HG03571 (cell line): ENCODE measurements at regions not wholly inside any gene's neighbourhood (a gene's known extent, or its start where the extent isn't known, plus 50 kb on each side); places are given as distances from the start of the nearest gene placed in this dataset.
"Not testable (repeated sequence)": the region's sequence is repeated elsewhere in the genome, so short reads cannot be mapped to it uniquely, and the experiment has no call there.

ENCODE experiments used
- ATAC-seq: cut with Tn5 transposase; IDR thresholded peaks from one replicate; pipeline ENCODE4 v1.9.1; 2021; ENCODE audit not compliant: unreplicated experiment

DNA sequence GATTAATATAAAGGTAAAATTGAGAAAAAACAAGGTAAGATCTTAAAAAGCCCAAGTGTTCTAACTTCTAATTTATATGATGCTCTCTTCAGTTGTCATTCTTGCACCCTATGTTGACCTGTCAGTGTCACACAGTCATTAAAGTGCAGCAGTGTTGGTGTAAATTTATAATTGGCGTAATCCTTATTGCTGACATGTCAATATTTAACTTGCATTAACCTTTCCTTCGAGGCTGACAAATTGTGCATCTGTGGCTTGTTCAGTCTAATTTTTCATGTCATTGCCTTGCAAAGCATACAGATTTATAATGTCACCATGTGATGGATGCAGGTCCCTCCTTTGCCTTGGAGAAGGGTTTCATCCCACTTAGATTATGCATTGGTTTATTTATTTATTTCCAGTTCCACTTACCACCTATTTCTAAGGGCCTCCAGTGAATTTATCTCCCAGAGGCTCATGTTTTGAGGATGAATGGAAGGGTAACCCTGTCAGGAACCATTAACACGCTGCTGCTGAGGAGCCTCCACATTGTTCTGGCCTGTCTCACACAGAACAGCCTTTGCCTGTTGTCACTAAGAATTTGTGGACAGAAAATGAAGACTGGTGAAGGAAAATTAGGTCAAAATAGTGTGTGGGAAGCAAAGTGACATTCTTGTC lies 1098.5 kb upstream of the LCORL start:
- no peak for ATAC-seq

DNA sequence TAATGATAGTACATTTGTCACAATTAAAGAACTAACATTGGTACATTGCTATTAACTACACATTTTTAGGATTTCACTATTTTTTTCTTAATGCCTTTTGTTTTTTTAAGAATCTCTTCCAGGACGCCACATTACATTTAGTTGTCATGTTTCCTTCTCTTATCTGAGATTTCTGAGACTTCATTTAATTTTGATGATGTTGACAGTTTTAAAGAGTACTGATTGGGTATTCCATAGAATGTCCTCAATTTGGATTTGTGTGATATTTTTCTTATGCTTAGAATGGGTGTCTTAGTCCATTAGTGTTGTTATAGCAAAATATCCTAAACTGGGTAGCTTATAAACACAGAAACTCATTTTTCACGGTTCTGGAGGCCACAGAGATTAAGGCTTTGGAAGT lies 1095.5 kb upstream of the LCORL start:
- ATAC-seq = no peak

DNA sequence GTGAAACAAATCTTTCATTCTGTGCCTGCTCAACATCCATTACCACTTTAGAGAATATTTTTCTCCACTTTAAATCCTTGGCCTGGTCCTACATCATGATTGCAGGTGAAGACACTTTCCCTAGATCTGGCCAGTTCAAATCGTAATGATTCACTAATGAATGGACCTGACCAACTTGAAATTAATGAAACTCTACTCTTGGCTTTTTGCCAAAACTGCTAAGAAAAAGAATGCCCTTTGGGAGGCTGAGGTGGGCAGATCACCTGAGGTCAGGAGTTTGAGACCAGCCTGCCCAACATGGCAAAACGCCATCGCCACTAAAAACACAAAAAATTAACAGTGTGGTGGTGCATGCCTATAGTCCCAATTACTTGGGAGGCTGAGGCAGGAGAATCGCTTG lies 1082.6 kb upstream of the LCORL start:
- no peak for ATAC-seq

DNA sequence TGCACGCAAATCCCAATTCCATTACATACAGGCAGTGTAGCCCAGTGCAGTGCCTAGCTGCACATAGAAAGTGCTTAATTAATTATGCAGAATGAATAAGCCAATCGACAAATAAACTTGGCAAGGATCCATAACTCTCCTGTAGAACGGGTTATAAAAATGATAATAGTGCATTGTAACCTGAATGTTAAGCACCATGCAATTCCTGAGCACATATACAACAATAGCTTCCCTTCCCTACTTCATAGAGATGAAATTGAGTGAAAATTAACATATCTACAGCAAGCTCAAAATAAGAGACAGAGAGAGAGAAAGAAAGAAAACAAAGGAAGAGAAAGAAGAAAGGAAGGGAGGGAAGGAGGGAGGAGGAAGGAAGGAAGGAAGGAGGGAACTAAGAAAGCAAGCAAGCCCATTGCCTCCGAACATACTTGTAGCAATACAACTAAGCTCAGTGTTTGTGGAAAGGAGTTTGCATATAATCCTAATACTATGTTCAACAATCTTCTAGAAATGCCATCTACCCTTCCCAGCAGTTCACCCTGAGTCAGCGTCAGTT lies 1074.0 kb upstream of the LCORL start:
- no peak for ATAC-seq

DNA sequence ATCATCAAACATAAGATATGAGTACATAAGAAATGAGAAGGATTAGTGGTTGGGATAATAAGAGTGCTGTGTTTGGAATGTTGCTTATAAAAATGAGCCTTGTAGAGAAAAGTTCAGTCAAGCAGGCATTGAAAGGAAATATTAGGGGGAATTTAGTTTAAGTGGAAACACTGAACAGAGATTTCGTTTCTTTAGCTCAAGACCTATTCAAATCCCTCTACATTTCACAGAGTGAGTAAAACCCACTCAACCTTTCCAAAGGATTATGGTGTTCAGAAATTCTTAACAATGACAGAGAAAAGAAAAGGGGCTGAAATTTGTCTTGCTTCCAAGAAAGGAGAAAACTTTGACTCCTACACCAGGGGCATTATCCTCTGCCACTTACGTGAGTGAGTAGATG lies 1072.4 kb upstream of the LCORL start:
- ATAC-seq = no peak

DNA sequence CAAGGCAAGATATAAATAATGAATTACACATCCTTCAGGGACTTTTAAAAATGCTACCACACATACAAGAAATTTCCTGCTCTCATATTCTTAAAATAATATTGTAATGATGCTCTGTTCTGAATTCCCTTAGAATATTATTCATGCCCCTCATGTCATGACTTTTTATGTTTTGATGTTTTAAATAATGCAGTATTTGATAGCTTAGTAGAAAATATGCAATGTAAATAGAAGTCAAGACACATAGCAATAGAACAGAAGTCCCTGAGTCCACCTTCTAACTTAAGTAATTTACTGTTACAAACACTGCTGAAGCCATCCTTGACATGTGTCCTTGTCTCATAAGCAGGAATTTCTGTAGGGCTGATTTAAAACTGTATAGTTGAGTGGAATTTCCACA lies 1071.2 kb upstream of the LCORL start:
- ATAC-seq = no peak

DNA sequence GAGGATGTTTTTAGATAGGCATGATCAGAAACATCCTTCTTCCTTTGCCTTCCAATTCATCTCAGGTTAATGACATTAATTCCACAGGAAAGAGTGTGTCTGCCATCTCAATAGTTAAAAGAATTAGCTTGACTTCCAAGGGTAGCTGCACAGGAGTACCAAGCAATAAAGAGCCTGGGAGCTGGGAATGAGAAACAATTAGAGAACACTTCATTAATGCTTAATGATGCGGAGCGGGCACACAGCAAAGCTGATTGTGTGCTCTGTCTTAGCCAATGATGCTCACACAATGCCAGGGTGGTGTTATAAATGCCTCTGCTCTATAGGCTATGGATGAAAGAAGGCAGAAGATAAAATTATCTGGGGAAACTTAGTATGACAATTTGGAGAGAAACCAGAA lies 1052.5 kb upstream of the LCORL start:
- no peak for ATAC-seq

DNA sequence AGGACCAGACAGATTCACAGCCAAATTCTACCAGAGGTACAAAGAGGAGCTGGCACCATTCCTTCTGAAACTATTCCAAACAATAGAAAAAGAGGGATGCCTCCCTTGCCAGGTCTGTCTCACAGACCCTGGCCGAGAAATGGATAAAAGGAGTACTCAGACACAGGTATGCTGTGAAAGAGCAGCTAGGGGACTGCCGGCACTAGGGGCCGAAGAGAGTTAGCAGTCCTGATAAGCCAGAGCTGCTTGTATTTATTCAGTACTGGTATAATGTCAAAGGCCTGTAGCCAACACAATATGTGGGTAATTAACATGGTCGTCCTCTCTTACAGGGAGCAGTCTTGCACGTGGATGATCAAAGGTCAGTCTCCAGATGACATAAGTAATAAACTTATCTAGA lies 1042.1 kb upstream of the LCORL start:
- ATAC-seq = no peak

DNA sequence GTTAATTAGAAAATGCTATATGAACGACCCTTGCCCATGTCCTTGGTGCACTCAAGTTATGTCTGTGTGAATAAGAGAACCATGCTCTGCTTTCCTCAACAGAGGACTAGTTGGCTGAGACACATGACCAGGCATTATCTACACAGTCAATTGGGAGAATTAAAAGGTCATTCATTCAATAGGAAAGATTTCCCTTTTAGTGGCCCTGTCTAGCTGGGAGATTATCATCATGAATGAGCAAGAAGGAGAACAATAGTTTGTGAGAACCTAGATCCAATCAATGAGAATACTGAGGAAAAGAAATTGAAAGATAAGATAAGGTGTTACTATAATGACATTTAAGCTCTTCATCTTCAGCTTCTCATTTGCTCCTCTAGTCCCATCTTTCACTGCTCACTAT lies 1033.4 kb upstream of the LCORL start:
- no peak for ATAC-seq

DNA sequence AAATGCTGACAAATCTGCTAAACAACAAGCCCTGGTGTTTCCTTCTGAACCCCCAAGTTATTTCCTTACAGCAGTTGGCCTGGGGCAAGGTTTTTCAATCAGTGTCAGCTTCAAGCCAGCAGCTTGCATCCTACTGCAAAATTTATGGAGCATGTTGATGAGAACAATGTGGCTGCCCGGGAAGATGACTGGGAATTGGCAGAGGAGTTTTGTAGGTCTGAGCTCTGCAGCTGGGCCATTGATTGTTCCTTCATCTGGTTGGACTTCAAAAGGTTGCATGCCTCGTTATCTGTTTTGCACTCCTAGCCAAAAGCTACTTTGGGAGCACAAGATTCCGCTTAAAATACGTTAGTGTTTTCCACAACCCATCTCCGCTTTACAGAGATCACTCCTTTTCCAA lies 1030.3 kb upstream of the LCORL start:
- ATAC-seq = no peak

DNA sequence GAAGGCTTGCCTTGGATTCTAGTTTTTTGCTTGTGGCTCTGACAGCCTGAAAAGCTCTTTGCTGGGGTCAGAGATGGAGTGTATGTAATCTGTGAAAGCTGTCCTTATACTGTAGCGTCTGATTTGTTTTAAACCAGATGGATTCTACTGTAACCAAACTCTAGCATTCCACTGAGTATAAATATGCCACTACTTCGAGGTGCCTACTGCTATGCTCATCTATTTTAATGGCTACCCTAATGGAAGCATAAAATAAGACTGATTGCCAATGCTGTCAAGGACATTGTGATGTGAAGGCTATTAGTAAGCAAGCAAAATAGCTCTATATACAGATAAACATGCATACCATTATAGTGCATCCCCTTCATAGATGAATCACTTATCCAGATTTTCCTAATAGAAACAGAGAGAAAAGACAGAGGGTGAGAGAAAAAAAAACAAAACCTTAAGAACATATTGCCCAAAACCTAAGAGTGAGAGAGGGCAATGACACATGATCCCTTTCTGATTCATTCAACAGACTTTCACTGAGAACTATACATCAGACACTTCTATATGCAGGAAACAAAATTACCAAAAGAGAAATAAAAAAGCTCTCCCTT lies 1025.8 kb upstream of the LCORL start:
- no peak for ATAC-seq

DNA sequence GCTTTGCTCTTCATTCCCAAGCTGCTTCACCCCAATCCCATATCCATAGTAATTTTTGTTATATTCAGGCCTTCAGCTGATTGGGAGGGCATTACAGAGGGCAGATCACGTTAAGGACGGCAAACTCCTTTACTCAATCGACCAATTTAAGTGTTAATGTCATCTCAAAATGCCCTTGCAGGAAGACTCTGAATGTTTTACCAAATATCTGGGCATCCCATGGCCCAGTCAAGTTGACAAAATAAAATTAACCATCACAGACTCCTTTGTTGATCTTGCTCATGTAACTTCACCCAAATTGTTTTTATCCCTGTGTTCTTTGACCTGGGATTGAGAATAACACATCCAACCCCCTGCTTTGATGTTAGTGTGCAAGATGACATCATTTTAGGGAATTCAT lies 1018.3 kb upstream of the LCORL start:
- no peak for ATAC-seq

DNA sequence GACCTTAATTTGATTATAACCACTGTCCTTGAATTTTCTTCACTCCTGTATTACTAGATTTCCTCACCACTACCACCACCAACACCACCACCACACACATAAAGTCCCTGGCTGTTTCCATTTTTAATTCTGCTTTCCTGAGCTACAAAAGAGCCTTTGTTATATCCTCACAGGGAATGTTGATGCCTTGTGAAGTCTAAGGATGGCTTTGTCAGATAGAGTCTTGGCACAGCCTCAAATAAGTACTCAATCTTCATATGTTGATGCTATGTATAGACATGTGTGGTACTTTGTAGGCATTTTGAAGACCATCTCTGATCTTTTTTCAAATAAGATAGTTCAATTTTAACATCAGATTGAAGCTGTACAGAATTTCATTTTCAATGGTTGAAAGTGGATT lies 1016.7 kb upstream of the LCORL start:
- no peak for ATAC-seq

DNA sequence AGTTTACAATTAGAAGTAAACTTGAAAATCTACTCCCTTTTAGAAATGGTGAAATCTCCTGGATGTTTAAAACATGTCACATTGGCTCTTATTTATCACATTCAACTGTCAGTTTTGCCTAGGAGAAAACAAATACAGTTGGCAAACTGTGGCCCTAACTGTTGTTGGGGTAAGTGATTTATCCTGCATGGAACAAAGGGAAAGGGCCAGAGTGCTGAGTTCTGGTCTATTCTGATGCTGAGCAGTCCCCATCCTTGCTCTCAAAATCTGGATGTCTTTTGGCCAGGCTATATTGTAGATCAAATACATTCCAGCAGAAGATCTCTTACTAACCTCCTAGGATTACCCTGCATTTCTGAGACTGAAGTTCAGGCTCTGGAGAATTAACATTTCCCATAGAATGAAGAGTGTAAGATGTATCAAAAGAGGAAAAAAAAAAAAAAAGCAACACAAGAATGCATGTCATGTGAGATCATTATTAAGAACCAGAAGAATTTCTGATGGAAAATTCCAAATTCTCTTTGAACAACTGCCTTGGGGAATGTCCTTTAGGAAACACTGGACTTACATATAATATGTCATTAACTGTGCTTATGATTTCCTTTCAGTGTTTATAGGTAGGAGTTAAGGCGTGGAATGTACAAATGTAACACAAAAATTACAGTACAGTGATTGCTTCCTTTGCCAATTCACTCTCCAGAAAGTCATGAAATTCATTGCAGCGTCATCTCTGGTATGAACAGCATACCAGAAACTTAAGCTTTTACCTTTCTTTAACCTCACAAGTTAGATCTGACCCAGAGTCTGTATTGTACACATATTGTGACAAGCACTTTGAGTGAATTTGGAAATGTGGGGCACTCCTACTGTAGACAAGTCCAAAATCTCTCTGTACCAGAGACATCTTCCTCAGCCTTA lies 1012.5 kb upstream of the LCORL start:
- ATAC-seq = no peak

DNA sequence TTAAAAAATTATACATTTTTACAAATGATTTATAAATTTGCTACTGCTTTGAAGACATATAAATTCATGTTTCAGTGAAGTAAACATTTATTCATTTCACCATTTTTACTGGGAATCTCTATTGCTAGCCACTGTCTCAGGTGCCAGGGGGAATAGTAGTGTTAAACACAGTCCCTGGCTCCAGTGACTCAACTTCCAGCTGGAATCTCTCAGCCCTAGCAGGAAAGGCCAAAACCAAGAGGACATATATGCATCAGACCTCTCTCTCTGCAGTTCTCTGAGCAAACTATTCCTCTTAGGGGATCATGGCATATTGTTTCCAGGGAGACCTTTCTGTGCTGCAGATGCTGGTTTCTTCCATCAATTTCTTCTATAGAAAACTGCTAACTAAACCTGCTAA lies 1009.0 kb upstream of the LCORL start:
- ATAC-seq = no peak

DNA sequence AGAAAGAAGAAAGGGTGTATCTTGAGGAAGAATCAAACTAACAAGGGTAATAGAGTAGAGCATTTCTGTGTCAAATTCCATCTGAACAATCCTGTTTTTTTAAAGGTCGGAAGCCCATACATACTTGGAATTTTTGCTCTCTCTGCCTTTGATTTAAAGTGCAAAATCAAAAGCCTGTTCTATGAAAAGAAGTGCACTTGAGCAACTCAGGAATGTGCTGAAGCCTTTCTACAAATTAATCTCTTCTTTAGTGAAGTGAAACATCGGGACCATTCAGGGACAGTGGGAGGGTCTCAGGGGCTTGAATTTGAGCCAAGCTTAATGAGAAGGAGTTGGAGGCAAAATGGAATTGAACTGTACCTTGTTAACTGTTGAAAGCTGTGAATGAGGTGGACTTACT lies 1008.5 kb upstream of the LCORL start:
- ATAC-seq = no peak

DNA sequence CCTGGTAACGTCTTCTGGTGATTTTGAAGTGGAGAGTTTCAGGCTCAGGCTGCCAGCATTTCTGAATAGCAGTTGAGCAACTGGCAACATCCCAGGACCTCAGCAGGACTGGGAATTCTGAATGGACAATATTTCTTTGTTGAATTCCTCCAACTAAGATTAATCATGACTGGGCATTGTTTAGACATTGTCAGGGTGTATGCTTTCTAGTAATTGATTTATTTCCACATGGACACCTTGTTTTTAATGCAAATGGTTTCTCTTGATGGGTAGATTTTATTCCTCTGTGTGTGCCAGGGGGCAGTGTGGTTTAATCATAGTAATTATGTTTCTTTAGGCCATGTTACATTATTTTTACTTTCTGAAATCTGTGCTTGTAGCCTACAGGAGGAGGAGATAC lies 1004.7 kb upstream of the LCORL start:
- no peak for ATAC-seq

DNA sequence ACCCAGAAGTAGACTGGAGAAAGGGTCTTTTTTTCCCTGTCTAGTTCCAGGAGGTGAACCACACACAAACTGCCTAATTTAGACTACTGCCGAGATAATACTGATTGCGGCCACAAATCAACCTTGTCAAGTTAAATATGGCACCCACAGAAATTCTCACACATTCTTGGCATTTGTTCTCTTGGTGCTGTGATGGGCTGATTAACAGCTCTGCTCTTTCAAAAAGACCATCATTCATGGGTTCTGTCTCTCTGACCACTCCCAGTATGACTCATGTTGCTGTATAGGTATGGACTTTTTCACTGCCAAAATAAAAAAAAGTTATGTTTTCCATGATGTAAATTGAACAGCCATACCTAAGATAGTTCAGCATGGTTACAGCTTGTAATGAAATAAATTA lies 1003.5 kb upstream of the LCORL start:
- no peak for ATAC-seq

DNA sequence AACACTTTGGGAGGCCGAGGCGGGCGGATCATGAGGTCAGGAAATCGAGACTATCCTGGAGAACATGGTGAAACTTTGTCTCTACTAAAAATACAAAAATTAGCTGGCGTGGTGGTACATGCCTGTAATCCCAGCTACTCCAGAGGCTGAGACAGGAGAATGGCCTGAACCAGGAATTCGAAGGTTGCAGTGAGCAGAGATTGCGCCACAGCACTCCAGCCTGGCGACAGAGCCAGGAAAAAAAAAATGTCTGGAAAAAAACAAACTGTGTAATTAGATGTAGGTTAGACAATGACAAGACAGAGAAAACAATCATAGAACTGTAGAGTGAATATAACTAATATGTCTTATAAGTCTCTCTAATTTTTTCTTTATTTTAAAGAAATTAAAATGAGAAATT lies 1002.5 kb upstream of the LCORL start:
- ATAC-seq = no peak

DNA sequence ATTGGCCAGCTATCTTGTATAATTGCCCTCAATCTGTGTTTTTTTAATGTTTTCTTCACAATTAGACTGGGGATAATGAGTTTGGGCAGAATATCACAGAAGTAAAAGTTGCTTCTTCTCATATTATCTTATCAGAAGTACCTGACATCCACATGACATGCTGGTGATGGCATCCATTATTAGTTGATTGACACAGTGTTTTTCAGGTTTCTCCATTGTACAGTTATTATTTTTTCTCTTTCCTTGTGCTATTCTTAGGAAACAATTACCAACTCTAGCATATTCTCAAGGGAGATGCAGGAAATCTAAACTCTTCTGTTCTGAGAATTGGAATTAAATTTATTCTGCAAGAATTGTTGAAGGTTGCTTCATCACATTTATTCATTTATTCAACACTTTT lies 1000.1 kb upstream of the LCORL start:
- no peak for ATAC-seq

DNA sequence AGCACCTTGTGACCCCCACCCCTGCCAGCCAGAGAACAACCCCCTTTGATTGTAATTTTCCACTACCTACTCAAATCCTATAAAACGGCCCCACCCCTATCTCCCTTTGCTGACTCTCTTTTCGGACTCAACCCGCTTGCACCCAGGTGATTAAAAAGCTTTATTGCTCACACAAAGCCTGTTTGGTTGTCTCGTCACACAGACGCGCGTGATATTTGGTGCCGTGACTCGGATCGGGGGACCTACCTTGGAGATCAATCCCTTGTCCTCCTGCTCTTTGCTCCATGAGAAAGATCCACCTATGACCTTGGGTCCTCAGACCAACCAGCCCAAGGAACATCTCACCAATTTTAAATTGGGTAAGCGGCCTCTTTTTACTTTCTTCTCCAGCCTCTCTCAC lies 995.0 kb upstream of the LCORL start:
- ATAC-seq = not testable (repeated sequence)

DNA sequence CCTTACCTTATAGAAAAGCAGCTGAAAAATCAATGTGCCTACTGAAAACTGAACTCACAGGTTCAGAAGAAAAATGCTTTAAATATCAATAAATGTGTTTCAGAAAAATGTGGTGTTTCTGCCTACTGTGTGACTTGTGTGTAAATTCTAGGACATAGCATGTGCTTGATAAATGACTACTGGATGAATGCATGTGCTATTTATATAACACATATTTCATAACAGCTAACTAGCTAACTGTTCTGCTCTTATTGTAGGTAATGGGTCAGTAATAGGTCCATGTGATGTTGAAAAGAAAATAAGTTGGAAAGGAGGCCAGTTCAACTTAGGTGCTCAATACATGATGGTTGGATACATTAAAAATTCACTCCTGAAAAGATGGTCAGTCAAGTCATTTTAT lies 993.0 kb upstream of the LCORL start:
- ATAC-seq = no peak
